ENCODE measurements at regions not wholly inside any gene's neighbourhood (a gene's known extent, or its start where the extent isn't known, plus 50 kb on each side); places are given as distances from the start of the nearest gene placed in this dataset.
"Not testable (repeated sequence)": the region's sequence is repeated elsewhere in the genome, so short reads cannot be mapped to it uniquely, and the experiment has no call there.

GRCh38 chr12:60758224-60758623 lies 1162.4 kb downstream of the SLC16A7 start:
- H3K9ac ChIP-seq (ENCODE audit: low read depth, low read length, poor library complexity, severe bottlenecking), result no peak overlapping the region
- H2AFZ ChIP-seq (ENCODE audit: low read length), result no peak overlapping the region
- H3K9me2 ChIP-seq (replicated peaks; ENCODE audit: low read depth, low read length), result no peaks in the 10 kb centered on the region
- no peaks in the 10 kb centered on the region for H3K27me3 ChIP-seq (ENCODE audit: insufficient read depth, low read length, poor library complexity, severe bottlenecking)
- TF ChIP-seq EZH2phosphoT487 (IDR thresholded peaks at IDR 0.05; ENCODE audit: borderline replicate concordance), result no peak
- TF ChIP-seq CTCF (conservative IDR thresholded peaks at IDR 0.05; ENCODE audit: low read length), result no peak
- no peaks in the 10 kb centered on the region for H3K36me3 ChIP-seq (ENCODE audit: insufficient read depth, low read length)
- no peaks in the 10 kb centered on the region for H3K79me2 ChIP-seq (ENCODE audit: insufficient read depth, low read length)
- H3K9me3 ChIP-seq (ENCODE audit: insufficient read depth, low read depth, low read length), result no peaks in the 10 kb centered on the region
- H3K4me3 ChIP-seq (ENCODE audit: low read length, poor library complexity, severe bottlenecking), result no peak overlapping the region
- H3K4me1 ChIP-seq (ENCODE audit: insufficient read depth, low read length, poor library complexity, severe bottlenecking), result no peaks in the 10 kb centered on the region
- H3F3A ChIP-seq (ENCODE audit: low read depth), result no peaks in the 10 kb centered on the region
- H4K20me1 ChIP-seq (ENCODE audit: insufficient read depth, low read length, poor library complexity, severe bottlenecking), result no peaks in the 10 kb centered on the region
- no peak overlapping the region for H3K4me2 ChIP-seq (ENCODE audit: low read depth, low read length, poor library complexity, severe bottlenecking)

- Histone ChIP-seq H3K27me3 (ENCODE audit: insufficient read depth, low read length, poor library complexity, severe bottlenecking) (no peaks in the 10 kb centered on the region), H3K9me2 (replicated peaks; ENCODE audit: low read depth, low read length) (no peaks in the 10 kb centered on the region)
These were observed 1165.1 kb downstream of the SLC16A7 start for GRCh38 chr12:60760965-60761364.

GRCh38 chr12:60801166-60801565 lies 1205.3 kb downstream of the SLC16A7 start:
- H2AFZ ChIP-seq (ENCODE audit: low read length), result not testable (repeated sequence)

More at GRCh38 chr12:60760965-60761364, 1165.1 kb downstream of the SLC16A7 start:
- no peaks in the 10 kb centered on the region for H3K36me3 ChIP-seq (ENCODE audit: insufficient read depth, low read length)
- no peaks in the 10 kb centered on the region for H3K79me2 ChIP-seq (ENCODE audit: insufficient read depth, low read length)
- H2AFZ ChIP-seq (ENCODE audit: low read length), result no peak overlapping the region
- H3F3A ChIP-seq (ENCODE audit: low read depth), result no peaks in the 10 kb centered on the region
- H3K4me3 ChIP-seq (ENCODE audit: low read length, poor library complexity, severe bottlenecking), result no peak overlapping the region
- no peak overlapping the region for H3K9ac ChIP-seq (ENCODE audit: low read depth, low read length, poor library complexity, severe bottlenecking)
- no peaks in the 10 kb centered on the region for H3K4me1 ChIP-seq (ENCODE audit: insufficient read depth, low read length, poor library complexity, severe bottlenecking)
- H3K9me3 ChIP-seq (ENCODE audit: insufficient read depth, low read depth, low read length), result no peaks in the 10 kb centered on the region
- no peaks in the 10 kb centered on the region for H4K20me1 ChIP-seq (ENCODE audit: insufficient read depth, low read length, poor library complexity, severe bottlenecking)
- no peak for TF ChIP-seq CTCF (conservative IDR thresholded peaks at IDR 0.05; ENCODE audit: low read length)
- TF ChIP-seq EZH2phosphoT487 (IDR thresholded peaks at IDR 0.05; ENCODE audit: borderline replicate concordance), result no peak
- no peak overlapping the region for H3K4me2 ChIP-seq (ENCODE audit: low read depth, low read length, poor library complexity, severe bottlenecking)

DNA sequence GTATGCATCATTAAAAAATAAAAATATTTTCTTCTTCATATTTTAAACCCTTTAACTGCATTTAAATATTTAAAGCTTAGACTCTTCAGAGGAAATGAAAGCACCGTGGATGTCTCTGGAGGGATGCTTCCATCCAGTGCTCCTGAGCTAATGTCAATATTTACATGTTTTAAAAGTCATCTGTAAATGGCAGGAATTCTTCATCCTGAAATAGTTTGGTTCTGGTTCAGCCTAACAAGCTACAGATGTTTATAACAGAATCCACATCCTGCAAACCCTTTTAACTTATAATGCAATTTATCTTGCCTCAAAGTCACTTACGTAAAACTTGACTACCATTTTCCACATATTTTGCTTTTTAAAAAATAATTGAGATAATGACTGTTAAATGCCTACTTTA lies 1207.3 kb downstream of the SLC16A7 start:
- Histone ChIP-seq H3K4me2 (ENCODE audit: low read depth, low read length, poor library complexity, severe bottlenecking) (no peak overlapping the region), H3K79me2 (ENCODE audit: insufficient read depth, low read length) (no peaks in the 10 kb centered on the region), H4K20me1 (ENCODE audit: insufficient read depth, low read length, poor library complexity, severe bottlenecking) (no peaks in the 10 kb centered on the region), H3K4me1 (ENCODE audit: insufficient read depth, low read length, poor library complexity, severe bottlenecking) (no peaks in the 10 kb centered on the region), H3K27me3 (ENCODE audit: insufficient read depth, low read length, poor library complexity, severe bottlenecking) (no peaks in the 10 kb centered on the region), H3K9me3 (ENCODE audit: insufficient read depth, low read depth, low read length) (no peaks in the 10 kb centered on the region; the same call in 1 of the 2 replicates), H3K4me3 (ENCODE audit: low read length, poor library complexity, severe bottlenecking) (no peak overlapping the region), H3K36me3 (ENCODE audit: insufficient read depth, low read length) (no peaks in the 10 kb centered on the region), H2AFZ (ENCODE audit: low read length) (no peak overlapping the region), H3K9ac (ENCODE audit: low read depth, low read length, poor library complexity, severe bottlenecking) (no peak overlapping the region), H3K9me2 (replicated peaks; ENCODE audit: low read depth, low read length) (no peaks in the 10 kb centered on the region), H3F3A (ENCODE audit: low read depth) (no peaks in the 10 kb centered on the region)
- TF ChIP-seq CTCF (conservative IDR thresholded peaks at IDR 0.05; ENCODE audit: low read length) (no peak), EZH2phosphoT487 (IDR thresholded peaks at IDR 0.05; ENCODE audit: borderline replicate concordance) (no peak)

More at GRCh38 chr12:60801166-60801565, 1205.3 kb downstream of the SLC16A7 start:
- H3K9me2 ChIP-seq (replicated peaks; ENCODE audit: low read depth, low read length); H3K9me3 ChIP-seq (ENCODE audit: insufficient read depth, low read depth, low read length); H4K20me1 ChIP-seq (ENCODE audit: insufficient read depth, low read length, poor library complexity, severe bottlenecking); H3K4me2 ChIP-seq (ENCODE audit: low read depth, low read length, poor library complexity, severe bottlenecking); H3K27me3 ChIP-seq (ENCODE audit: insufficient read depth, low read length, poor library complexity, severe bottlenecking); H3K9ac ChIP-seq (ENCODE audit: low read depth, low read length, poor library complexity, severe bottlenecking); H3K36me3 ChIP-seq (ENCODE audit: insufficient read depth, low read length); H3K79me2 ChIP-seq (ENCODE audit: insufficient read depth, low read length); H3F3A ChIP-seq (ENCODE audit: low read depth); H3K4me1 ChIP-seq (ENCODE audit: insufficient read depth, low read length, poor library complexity, severe bottlenecking); H3K4me3 ChIP-seq (ENCODE audit: low read length, poor library complexity, severe bottlenecking): not testable (repeated sequence)

Measured in Loucy (cell line).